H1 (cell line): ENCODE measurements at regions not wholly inside any gene's neighbourhood (a gene's known extent, or its start where the extent isn't known, plus 50 kb on each side); places are given as distances from the start of the nearest gene placed in this dataset.

Experiments used
- CTCF ChIP-seq, 3 experiments: IDR thresholded peaks; 1 replicate in 2 of 3; 2 replicates in 1 of 3; pipeline versions ENCODE4 v1.5.1 to v1.6.1; 2011; ENCODE audit warnings: low read length in 3 of 3, mild to moderate bottlenecking in 3 of 3, inconsistent platforms in 2 of 3, low read depth in 1 of 3, moderate library complexity in 1 of 3; ENCODE audit not compliant: insufficient read depth in 1 of 3; ENCODE audit errors: control extremely low read depth in 1 of 3
- E2F6 ChIP-seq: IDR thresholded peaks from 2 replicates; pipeline ENCODE4 v1.6.1; 2012; ENCODE audit warnings: inconsistent platforms
- EP300 ChIP-seq, 2 experiments: IDR thresholded peaks; 1 replicate in 1 of 2; 2 replicates in 1 of 2; pipeline ENCODE4 v1.6.1; 2011 to 2012; ENCODE audit warnings: low read depth in 2 of 2, low read length in 2 of 2, mild to moderate bottlenecking in 2 of 2, borderline replicate concordance in 1 of 2, inconsistent platforms in 1 of 2, moderate library complexity in 1 of 2
- KDM1A ChIP-seq: fragments of 200-600, 300-600 bp; sonication (generic); IDR thresholded peaks from 2 replicates; pipeline ENCODE4 v1.7.1; 2016; ENCODE audit warnings: mild to moderate bottlenecking, low read length, borderline replicate concordance
- KDM5A ChIP-seq: fragments of 200-600 bp; IDR thresholded peaks from 2 replicates; pipeline ENCODE4 v1.7.1; 2012; ENCODE audit warnings: mild to moderate bottlenecking, low read length, inconsistent platforms, mixed read lengths
- SAP30 ChIP-seq: fragments of 300-600 bp; sonication (generic); IDR thresholded peaks from 2 replicates; pipeline ENCODE4 v1.7.1; 2012; ENCODE audit warnings: low read length, moderate library complexity, mild to moderate bottlenecking, inconsistent platforms; ENCODE audit not compliant: insufficient read depth, insufficient replicate concordance
- SP1 ChIP-seq: IDR thresholded peaks from 2 replicates; pipeline ENCODE4 v1.6.1; 2011; ENCODE audit warnings: low read depth, low read length
- TBP ChIP-seq: IDR thresholded peaks from 2 replicates; pipeline ENCODE4 v1.6.1; 2011; ENCODE audit warnings: low read depth, low read length, improper control_type of control experiment
- YY1 ChIP-seq: IDR thresholded peaks from 2 replicates; pipeline ENCODE4 v1.6.1; 2011; ENCODE audit warnings: low read depth, mild to moderate bottlenecking, low read length

- no peak for TF ChIP-seq CTCF (IDR thresholded peaks at IDR 0.05; ENCODE audit: control extremely low read depth in 1 of 3, insufficient read depth in 1 of 3, low read depth in 1 of 3, low read length in 3 of 3)
- no peak for TF ChIP-seq EP300 (IDR thresholded peaks at IDR 0.05; ENCODE audit: borderline replicate concordance in 1 of 2, low read depth in 2 of 2, low read length in 2 of 2)
- no peak for TF ChIP-seq KDM5A
- no peak for TF ChIP-seq SAP30
- no peak for TF ChIP-seq SP1
- no peak for TF ChIP-seq KDM1A
- TF ChIP-seq YY1 = no peak
- no peak for TF ChIP-seq E2F6
- no peak for TF ChIP-seq TBP
Observed at GRCh38 chr1:208757846-208758245, 513.7 kb upstream of the PLXNA2 start (continued).
